ENCODE measurements at regions not wholly inside any gene's neighbourhood (a gene's known extent, or its start where the extent isn't known, plus 50 kb on each side); places are given as distances from the start of the nearest gene placed in this dataset.

DNA sequence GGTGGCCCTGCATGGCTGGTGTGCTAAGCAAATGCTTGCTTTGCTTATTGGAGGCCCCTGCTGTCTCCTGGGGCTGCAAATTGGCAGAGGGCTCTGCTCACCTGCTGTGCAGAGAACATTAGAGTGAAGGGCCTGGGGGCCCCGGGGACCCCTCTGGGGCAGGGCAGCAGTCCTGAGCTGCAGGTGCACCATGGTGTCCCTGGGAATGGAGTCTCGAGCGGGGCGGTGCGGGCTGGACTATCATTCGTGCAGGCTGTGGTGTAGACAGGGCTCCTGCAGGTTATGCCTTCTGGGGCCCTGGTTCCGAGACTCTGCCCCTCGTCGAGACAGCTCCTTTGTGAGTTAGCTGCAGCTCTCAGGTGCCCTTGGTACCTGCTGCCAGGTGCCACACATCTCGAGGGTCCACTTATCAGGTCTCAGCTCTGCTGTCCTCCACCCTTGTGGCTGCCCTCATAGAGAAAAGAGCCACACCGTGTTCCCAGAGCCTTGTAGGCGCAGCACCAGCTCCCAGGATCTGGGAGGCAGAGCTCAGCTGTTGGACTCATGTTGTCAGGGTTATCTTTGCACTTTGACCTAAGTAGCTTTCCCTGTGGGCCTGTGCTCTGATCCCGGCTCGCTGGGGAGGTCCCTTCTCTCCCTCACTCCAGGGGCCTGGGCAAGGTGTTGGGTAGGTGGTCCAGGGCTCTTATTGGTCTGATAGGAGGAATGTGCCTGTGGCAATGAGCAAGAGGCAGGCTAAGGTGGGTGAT lies 58.0 kb upstream of the ZNF536 start:
- DNase-seq: no peak
- TF ChIP-seq EP300 (IDR thresholded peaks at IDR 0.05) (no peak), POLR2A (IDR thresholded peaks at IDR 0.05) (no peak)
- TF ChIP-seq, protein P1, sequence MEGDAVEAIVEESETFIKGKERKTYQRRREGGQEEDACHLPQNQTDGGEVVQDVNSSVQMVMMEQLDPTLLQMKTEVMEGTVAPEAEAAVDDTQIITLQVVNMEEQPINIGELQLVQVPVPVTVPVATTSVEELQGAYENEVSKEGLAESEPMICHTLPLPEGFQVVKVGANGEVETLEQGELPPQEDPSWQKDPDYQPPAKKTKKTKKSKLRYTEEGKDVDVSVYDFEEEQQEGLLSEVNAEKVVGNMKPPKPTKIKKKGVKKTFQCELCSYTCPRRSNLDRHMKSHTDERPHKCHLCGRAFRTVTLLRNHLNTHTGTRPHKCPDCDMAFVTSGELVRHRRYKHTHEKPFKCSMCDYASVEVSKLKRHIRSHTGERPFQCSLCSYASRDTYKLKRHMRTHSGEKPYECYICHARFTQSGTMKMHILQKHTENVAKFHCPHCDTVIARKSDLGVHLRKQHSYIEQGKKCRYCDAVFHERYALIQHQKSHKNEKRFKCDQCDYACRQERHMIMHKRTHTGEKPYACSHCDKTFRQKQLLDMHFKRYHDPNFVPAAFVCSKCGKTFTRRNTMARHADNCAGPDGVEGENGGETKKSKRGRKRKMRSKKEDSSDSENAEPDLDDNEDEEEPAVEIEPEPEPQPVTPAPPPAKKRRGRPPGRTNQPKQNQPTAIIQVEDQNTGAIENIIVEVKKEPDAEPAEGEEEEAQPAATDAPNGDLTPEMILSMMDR (IDR thresholded peaks at IDR 0.05): no peak
- intact Hi-C loops (cut with DNase I): no loop called here
- Histone ChIP-seq H3K27me3 (no peaks in the 10 kb centered on the region), H3K36me3 (no peaks in the 10 kb centered on the region), H3K4me1 (ENCODE audit: insufficient read depth) (no peaks in the 10 kb centered on the region), H3K9me3 (no peaks in the 10 kb centered on the region), H3K4me3 (no peak overlapping the region), H3K27ac (no peak overlapping the region)
- WGBS, 3 donors: 79 to 89% (median 80%) methylated on average over 14 of the region's 14 CpGs

DNA sequence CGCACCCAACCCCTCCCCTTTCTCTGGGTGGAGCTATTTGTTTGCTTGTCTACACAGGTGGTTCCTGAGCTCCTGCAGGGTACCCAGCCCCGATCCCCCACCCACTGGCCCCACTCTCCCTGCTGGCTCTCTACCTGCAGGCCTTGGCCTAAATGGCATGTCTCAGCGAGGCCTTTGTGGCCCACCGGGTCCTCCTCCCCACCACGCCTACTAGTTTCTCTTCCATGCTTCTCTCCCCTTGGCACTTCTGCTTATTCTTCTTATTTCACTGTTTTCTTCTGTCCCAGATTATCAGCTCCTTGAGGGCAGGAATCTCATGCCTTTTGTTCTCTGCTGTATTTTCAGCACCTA lies 57.4 kb upstream of the ZNF536 start:
- no peaks in the 10 kb centered on the region for H3K9me3 ChIP-seq
- no peaks in the 10 kb centered on the region for H3K36me3 ChIP-seq
- DNase-seq: no peak
- H3K27me3 ChIP-seq: no peaks in the 10 kb centered on the region
- no peak overlapping the region for H3K4me3 ChIP-seq
- H3K4me1 ChIP-seq (ENCODE audit: insufficient read depth): no peaks in the 10 kb centered on the region
- WGBS, 3 donors: 86 to 92% (median 92%) methylated on average over 5 of the region's 5 CpGs
- intact Hi-C loops (cut with DNase I): no loop called here
- TF ChIP-seq EP300 (IDR thresholded peaks at IDR 0.05): no peak
- no peak overlapping the region for H3K27ac ChIP-seq

DNA sequence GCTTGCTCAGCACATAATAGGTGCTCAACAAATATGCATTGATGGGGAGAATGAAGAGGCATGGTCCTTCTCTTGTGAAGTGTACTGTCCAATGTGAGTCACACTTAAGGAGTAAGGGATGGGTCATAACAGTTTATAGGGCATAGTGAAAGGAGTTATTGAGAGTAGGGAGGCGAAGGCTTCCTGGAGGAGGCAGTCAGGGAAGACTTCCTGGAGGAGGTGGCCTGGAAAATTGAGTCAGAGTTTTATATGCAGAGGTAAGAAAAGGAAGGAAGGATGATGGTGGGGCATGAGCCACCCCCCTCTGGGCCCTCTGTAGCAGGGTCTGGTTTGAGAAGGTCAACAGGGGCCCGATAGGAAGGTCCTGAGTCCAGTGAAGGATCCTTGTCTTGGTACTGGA lies 57.0 kb upstream of the ZNF536 start:
- Histone ChIP-seq H3K9me3 (no peaks in the 10 kb centered on the region), H3K27ac (no peak overlapping the region), H3K4me3 (no peak overlapping the region), H3K27me3 (no peaks in the 10 kb centered on the region), H3K36me3 (no peaks in the 10 kb centered on the region), H3K4me1 (ENCODE audit: insufficient read depth) (no peaks in the 10 kb centered on the region)
- intact Hi-C loops (cut with DNase I): no loop called here
- no peak for TF ChIP-seq POLR2A (IDR thresholded peaks at IDR 0.05)
- no peak for TF ChIP-seq EP300 (IDR thresholded peaks at IDR 0.05)
- TF ChIP-seq, protein P1 (IDR thresholded peaks at IDR 0.05): no peak
- DNase-seq: no peak
- 90 to 94% (median 93%) methylated on average over 2 of the region's 2 CpGs for WGBS, 3 donors

DNA sequence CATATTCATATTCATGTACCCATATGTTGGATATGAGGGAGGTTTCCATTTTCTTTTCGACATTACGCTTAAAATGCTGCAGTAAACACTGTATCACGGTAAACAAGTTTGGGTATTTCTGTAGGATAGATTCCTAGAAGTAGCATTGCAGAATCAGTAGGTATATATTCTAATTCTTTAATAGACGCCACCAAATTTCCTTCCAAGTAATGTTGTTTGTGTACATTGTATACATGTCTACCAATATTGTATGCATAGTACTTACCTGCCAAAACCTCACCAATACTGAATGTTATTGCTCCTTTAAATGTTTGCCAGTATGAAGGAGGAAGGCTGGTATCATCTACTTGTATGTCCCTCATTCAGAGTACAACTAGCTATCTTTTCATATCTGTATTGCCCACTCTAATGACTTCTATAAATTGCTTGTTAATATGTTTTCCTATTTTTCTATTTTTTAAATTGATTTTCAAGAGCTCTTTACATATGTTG lies 56.1 kb upstream of the ZNF536 start:
- H3K27ac ChIP-seq: no peak overlapping the region
- no peaks in the 10 kb centered on the region for H3K4me1 ChIP-seq (ENCODE audit: insufficient read depth)
- no peaks in the 10 kb centered on the region for H3K27me3 ChIP-seq
- WGBS, 3 donors: 94 to 96% (median 95%) methylated on average over 4 of the region's 4 CpGs
- no peak overlapping the region for H3K4me3 ChIP-seq
- no peaks in the 10 kb centered on the region for H3K9me3 ChIP-seq
- DNase-seq: no peak
- H3K36me3 ChIP-seq: no peaks in the 10 kb centered on the region
- TF ChIP-seq, protein P1 (IDR thresholded peaks at IDR 0.05): no peak
- TF ChIP-seq EP300 (IDR thresholded peaks at IDR 0.05): no peak
- no peak for TF ChIP-seq POLR2A (IDR thresholded peaks at IDR 0.05)
- intact Hi-C loops (cut with DNase I): no loop called here

DNA sequence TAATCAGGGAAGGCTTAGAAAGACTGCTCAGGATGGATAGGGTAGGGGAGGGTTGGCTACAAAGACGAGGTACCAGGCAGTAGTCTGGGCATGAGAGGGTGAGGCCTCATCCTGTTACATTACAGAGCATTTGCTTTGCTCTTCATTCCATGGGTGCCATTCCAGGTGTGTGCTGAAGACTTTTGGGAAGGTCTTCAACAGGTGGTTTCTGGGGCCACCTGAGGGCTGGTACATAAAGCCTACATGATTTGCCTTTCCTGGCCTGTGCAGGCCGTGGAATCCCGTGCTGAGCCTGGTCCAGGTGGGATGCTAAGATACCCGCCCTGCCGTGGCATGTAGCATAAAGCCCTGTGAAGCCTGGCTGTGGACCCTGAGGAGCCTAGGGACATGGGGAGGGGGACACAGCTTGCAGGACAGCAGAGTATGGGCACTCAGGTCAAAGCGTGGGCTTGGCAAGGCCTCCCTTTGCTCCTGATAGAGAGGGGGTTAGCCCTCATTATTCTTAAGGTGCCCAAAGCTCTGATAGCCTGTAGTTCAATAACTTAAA lies 55.6 kb upstream of the ZNF536 start:
- Histone ChIP-seq H3K27me3 (no peaks in the 10 kb centered on the region), H3K4me3 (no peak overlapping the region), H3K4me1 (ENCODE audit: insufficient read depth) (no peaks in the 10 kb centered on the region), H3K27ac (no peak overlapping the region), H3K36me3 (no peaks in the 10 kb centered on the region), H3K9me3 (no peaks in the 10 kb centered on the region)
- no peak for DNase-seq
- intact Hi-C loops (cut with DNase I): no loop called here
- 90 to 93% (median 91%) methylated on average over 6 of the region's 6 CpGs for WGBS, 3 donors
- TF ChIP-seq POLR2A (IDR thresholded peaks at IDR 0.05) (no peak), EP300 (IDR thresholded peaks at IDR 0.05) (no peak)
- TF ChIP-seq, protein P1 (IDR thresholded peaks at IDR 0.05): no peak
